GM21825 (cell line): ENCODE measurements at regions not wholly inside any gene's neighbourhood (a gene's known extent, or its start where the extent isn't known, plus 50 kb on each side); places are given as distances from the start of the nearest gene placed in this dataset.
"Not testable (repeated sequence)": the region's sequence is repeated elsewhere in the genome, so short reads cannot be mapped to it uniquely, and the experiment has no call there.

Source experiments
- ATAC-seq: cut with Tn5 transposase; IDR thresholded peaks from one replicate; pipeline ENCODE4 v1.9.1; 2021; ENCODE audit warnings: mild to moderate bottlenecking, moderate library complexity; ENCODE audit not compliant: unreplicated experiment

GRCh38 chr4:164531336-164531735, 222.6 kb upstream of the SMIM31 start:
- ATAC-seq, result no peak

- ATAC-seq, result no peak
Observed at GRCh38 chr4:164536814-164537213, 217.1 kb upstream of the SMIM31 start.

- ATAC-seq, result no peak
Observed at GRCh38 chr4:164538097-164538496, 215.8 kb upstream of the SMIM31 start.

GRCh38 chr4:164540987-164541386, 212.9 kb upstream of the SMIM31 start:
- no peak for ATAC-seq

GRCh38 chr4:164542431-164542830, 211.5 kb upstream of the SMIM31 start:
- no peak for ATAC-seq

GRCh38 chr4:164550989-164551712, 202.8 kb upstream of the SMIM31 start:
- no peak for ATAC-seq

- no peak for ATAC-seq
Observed at GRCh38 chr4:164551713-164552040, 202.3 kb upstream of the SMIM31 start.

- no peak for ATAC-seq
Observed at GRCh38 chr4:164571593-164572390, 182.1 kb upstream of the SMIM31 start.

- ATAC-seq, result no peak
Observed at GRCh38 chr4:164572877-164573279, 181.1 kb upstream of the SMIM31 start.

- no peak for ATAC-seq
Observed at GRCh38 chr4:164575861-164576260, 178.1 kb upstream of the SMIM31 start.

- no peak for ATAC-seq
Observed at GRCh38 chr4:164579270-164579942, 174.5 kb upstream of the SMIM31 start.

- no peak for ATAC-seq
Observed at GRCh38 chr4:164591666-164592065, 162.3 kb upstream of the SMIM31 start.

- ATAC-seq, result no peak
Observed at GRCh38 chr4:164595751-164596150, 158.2 kb upstream of the SMIM31 start.

GRCh38 chr4:164596318-164596878, 157.5 kb upstream of the SMIM31 start:
- no peak for ATAC-seq

- ATAC-seq, result no peak
Observed at GRCh38 chr4:164596927-164597326, 157.0 kb upstream of the SMIM31 start.

GRCh38 chr4:164601653-164602052, 152.3 kb upstream of the SMIM31 start:
- no peak for ATAC-seq

GRCh38 chr4:164605791-164606190, 148.1 kb upstream of the SMIM31 start:
- not testable (repeated sequence) for ATAC-seq

GRCh38 chr4:164606478-164606877, 147.5 kb upstream of the SMIM31 start:
- ATAC-seq, result peak; percentile 89

- ATAC-seq, result no peak
Observed at GRCh38 chr4:164613256-164613655, 140.7 kb upstream of the SMIM31 start.

- ATAC-seq, result no peak
Observed at GRCh38 chr4:164613792-164614191, 140.1 kb upstream of the SMIM31 start.

GRCh38 chr4:164614329-164614728, 139.6 kb upstream of the SMIM31 start:
- no peak for ATAC-seq

GRCh38 chr4:164614999-164615398, 138.9 kb upstream of the SMIM31 start:
- no peak for ATAC-seq
